HCT116 (cell line): ENCODE measurements at regions not wholly inside any gene's neighbourhood (a gene's known extent, or its start where the extent isn't known, plus 50 kb on each side); places are given as distances from the start of the nearest gene placed in this dataset.

ENCODE experiments used
- ATAC-seq: fragments of 200-7000 bp; cut with Tn5 transposase; 2 replicates; pipeline ENCODE4 v1.9.1; 2020; ENCODE audit warnings: mild to moderate bottlenecking, moderate library complexity
- BruUV-seq: library from RNA; stranded (reverse); fragments of 400-500 nt; replicated peaks from 2 replicates; lab custom pipeline; 2021; lab: Mats Ljungman, UMichigan
- CTCF ChIA-PET: fragments of 300-600 bp; sonication (Branson Sonifier 250); formaldehyde crosslinking; loops from one replicate; lab custom pipeline; 2021; ENCODE audit warnings: antibody characterized with exemption; lab: Charles Lee
- POLR2A ChIA-PET: fragments of 300-600, 350-600 bp; sonication (Branson Sonifier 250); formaldehyde crosslinking; loops from one replicate; lab custom pipeline; 2021; ENCODE audit warnings: antibody characterized with exemption; lab: Charles Lee
- RAD21 ChIA-PET, 2 experiments: fragments of 300-600 bp; sonication (Branson Sonifier 250); formaldehyde crosslinking; loops; one replicate each; lab custom pipeline; 2023; ENCODE audit warnings: low total read pairs in 2 of 2; ENCODE audit not compliant: uncharacterized antibody in 2 of 2, unreplicated experiment in 2 of 2, low non-redundant PET in 1 of 2; lab: Charles Lee
- DNase-seq: peaks from one replicate; pipeline ENCODE4 v3.0.0-alpha.2; 2010; ENCODE audit warnings: low read depth, low spot score
- H2AFZ ChIP-seq: fragments of 200-600 bp; shearing (Covaris generic), sonication (generic); 2 replicates; pipeline ENCODE4 v1.6.1; 2017; ENCODE audit warnings: low read depth, mixed run types, mixed read lengths, antibody characterized with exemption, low read length; ENCODE audit not compliant: poor library complexity, severe bottlenecking
- H3K27ac ChIP-seq: 2 replicates; pipeline ENCODE4 v1.5.1; 2012; ENCODE audit warnings: low read depth, low read length
- H3K27me3 ChIP-seq: fragments of 200-600 bp; sonication (generic); 2 replicates; pipeline ENCODE4 v1.6.1; 2016; ENCODE audit warnings: mixed run types, low read length, mixed read lengths; ENCODE audit not compliant: insufficient read depth
- H3K36me3 ChIP-seq, 2 experiments: fragments of 200-500 bp in 1 of 2; fragments of 200-600 bp in 1 of 2; sonication (Bioruptor generic) in 1 of 2; sonication (generic) in 1 of 2; 2 replicates each; pipeline versions ENCODE4 v1.5.1 to v1.6.1; 2014 to 2016; ENCODE audit warnings: low read length in 2 of 2, inconsistent platforms in 1 of 2, mixed read lengths in 1 of 2, mixed run types in 1 of 2; ENCODE audit not compliant: insufficient read depth in 2 of 2, control insufficient read depth in 1 of 2
- H3K4me1 ChIP-seq, 2 experiments: fragments of 200-600 bp in 1 of 2; sonication (generic) in 1 of 2; 2 replicates each; pipeline versions ENCODE4 v1.5.1 to v1.6.1; 2012 to 2017; ENCODE audit warnings: low read length in 2 of 2, inconsistent platforms in 1 of 2, mild to moderate bottlenecking in 1 of 2, mixed read lengths in 1 of 2, mixed run types in 1 of 2, moderate library complexity in 1 of 2; ENCODE audit not compliant: insufficient read depth in 2 of 2, control insufficient read depth in 1 of 2
- H3K4me2 ChIP-seq: fragments of 200-600 bp; sonication (generic); 2 replicates; pipeline ENCODE4 v1.6.1; 2017; ENCODE audit warnings: mixed run types, low read length, mixed read lengths
- H3K4me3 ChIP-seq, 2 experiments: fragments of 200-600 bp in 1 of 2; sonication (generic) in 1 of 2; replicated peaks in 1 of 2; 2 replicates each; pipeline ENCODE4 v1.5.1; 2011 to 2016; ENCODE audit warnings: low read length in 2 of 2, control low read depth in 1 of 2, low read depth in 1 of 2, mild to moderate bottlenecking in 1 of 2, mixed read lengths in 1 of 2, mixed run types in 1 of 2
- H3K79me2 ChIP-seq: fragments of 200-600 bp; sonication (generic); 2 replicates; pipeline ENCODE4 v1.6.1; 2017; ENCODE audit warnings: mild to moderate bottlenecking, mixed run types, low read length, moderate library complexity, mixed read lengths; ENCODE audit not compliant: insufficient read depth
- H3K9ac ChIP-seq: fragments of 200-600 bp; sonication (generic); 2 replicates; pipeline ENCODE4 v1.6.1; 2016; ENCODE audit warnings: low read length, mixed read lengths
- H3K9me2 ChIP-seq: fragments of 200-600 bp; sonication (generic), shearing (Covaris generic); 2 replicates; pipeline ENCODE4 v1.6.1; 2017; ENCODE audit warnings: mixed run types, mild to moderate bottlenecking, moderate library complexity; ENCODE audit not compliant: insufficient read depth
- H3K9me3 ChIP-seq, 2 experiments: fragments of 200-500 bp in 1 of 2; fragments of 200-600 bp in 1 of 2; sonication (Bioruptor generic) in 1 of 2; sonication (generic) in 1 of 2; 2 replicates each; pipeline ENCODE4 v1.6.1; 2014 to 2017; ENCODE audit warnings: low read length in 2 of 2, mixed read lengths in 2 of 2, inconsistent platforms in 1 of 2, low read depth in 1 of 2, mild to moderate bottlenecking in 1 of 2, mixed run types in 1 of 2, moderate library complexity in 1 of 2; ENCODE audit not compliant: control insufficient read depth in 1 of 2, insufficient read depth in 1 of 2
- H4K20me1 ChIP-seq: fragments of 200-600 bp; sonication (generic), shearing (Covaris generic); 2 replicates; pipeline ENCODE4 v1.6.1; 2017; ENCODE audit warnings: mixed run types, mild to moderate bottlenecking, moderate library complexity; ENCODE audit not compliant: insufficient read depth
- ATF3 ChIP-seq: IDR thresholded peaks from 2 replicates; pipeline ENCODE4 v1.6.1; 2012
- CBX3 ChIP-seq: IDR thresholded peaks from 2 replicates; pipeline ENCODE4 v1.6.1; 2012; ENCODE audit warnings: low read depth
- EGR1 ChIP-seq: IDR thresholded peaks from 2 replicates; pipeline ENCODE4 v1.6.1; 2012; ENCODE audit warnings: low read depth
- EZH2phosphoT487 ChIP-seq: fragments of 200-600 bp; IDR thresholded peaks from 2 replicates; pipeline ENCODE4 v1.6.1; 2018; ENCODE audit warnings: antibody characterized with exemption, borderline replicate concordance
- FOSL1 ChIP-seq: IDR thresholded peaks from 2 replicates; pipeline ENCODE4 v1.6.1; 2012; ENCODE audit warnings: low read depth
- JUND ChIP-seq: IDR thresholded peaks from 2 replicates; pipeline ENCODE4 v1.6.1; 2012
- POLR2A ChIP-seq: IDR thresholded peaks from 2 replicates; pipeline ENCODE4 v1.7.0; 2011; ENCODE audit warnings: borderline replicate concordance; ENCODE audit not compliant: insufficient read depth, insufficient read length; ENCODE audit errors: extremely low read depth
- POLR2AphosphoS5 ChIP-seq: IDR thresholded peaks from 2 replicates; pipeline ENCODE4 v1.6.1; 2011; ENCODE audit warnings: mild to moderate bottlenecking, low read depth, low read length, moderate library complexity
- RAD21 ChIP-seq: IDR thresholded peaks from 2 replicates; pipeline ENCODE4 v1.6.1; 2012; ENCODE audit warnings: low read depth, mild to moderate bottlenecking
- SP1 ChIP-seq: IDR thresholded peaks from 2 replicates; pipeline ENCODE4 v1.6.1; 2012; ENCODE audit warnings: low read depth
- SRF ChIP-seq: IDR thresholded peaks from 2 replicates; pipeline ENCODE4 v1.6.1; 2012; ENCODE audit warnings: low read depth
- TCF7L2 ChIP-seq: IDR thresholded peaks from 2 replicates; pipeline ENCODE4 v1.7.0; 2011; ENCODE audit warnings: borderline replicate concordance, inconsistent platforms; ENCODE audit not compliant: insufficient read depth, insufficient read length; ENCODE audit errors: extremely low read depth
- ZBTB33 ChIP-seq: IDR thresholded peaks from 2 replicates; pipeline ENCODE4 v1.6.1; 2011; ENCODE audit warnings: mild to moderate bottlenecking, low read length, moderate library complexity; ENCODE audit not compliant: insufficient replicate concordance; ENCODE audit errors: extremely low read depth
- ZFX ChIP-seq: fragments of 450-650 bp; IDR thresholded peaks from 2 replicates; pipeline ENCODE4 v1.6.1; 2017
- ZNF274 ChIP-seq: fragments of 200-500 bp; sonication (Bioruptor generic); IDR thresholded peaks from 2 replicates; pipeline ENCODE4 v1.6.1; 2014; ENCODE audit warnings: mild to moderate bottlenecking, low read depth, low read length, inconsistent platforms
- intact Hi-C: fragments of 100-400 bp; cut with micrococcal nuclease; formaldehyde crosslinking; loops from 2 replicates; pipeline ENCODE4 v1.10.0; 2022
- TF ChIP-seq, protein P1 (sequence below), 3 experiments: fragments of 200-600 bp in 1 of 3; sonication (generic) in 1 of 3; IDR thresholded peaks in 2 of 3; conservative IDR thresholded peaks in 1 of 3; 2 replicates each; pipeline ENCODE4 v1.5.1; 2012 to 2017; ENCODE audit warnings: low read depth in 2 of 3, low read length in 2 of 3, antibody characterized with exemption in 1 of 3, borderline replicate concordance in 1 of 3, control low read depth in 1 of 3, mild to moderate bottlenecking in 1 of 3, mixed read lengths in 1 of 3, mixed run types in 1 of 3, moderate library complexity in 1 of 3; ENCODE audit not compliant: insufficient read depth in 1 of 3

DNA sequence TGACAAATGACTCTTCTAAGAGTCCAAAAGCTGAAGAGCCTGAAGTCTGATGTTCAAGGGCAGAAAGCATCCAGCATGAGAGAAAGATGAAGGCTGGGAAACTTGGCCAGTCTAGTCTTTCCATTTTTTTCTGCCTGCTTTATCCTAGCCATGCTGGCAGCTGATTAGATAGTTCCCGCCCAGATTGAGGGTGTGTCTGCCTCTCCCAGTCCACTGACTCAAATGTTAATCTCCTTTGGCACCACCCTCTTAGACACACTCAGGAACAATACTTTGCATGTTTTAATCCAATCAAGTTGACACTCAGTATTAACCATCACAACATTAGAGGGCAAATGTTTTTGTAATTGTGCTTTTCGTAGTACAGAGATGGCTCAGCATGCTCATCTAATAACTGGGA, 267.5 kb upstream of the KLHL1 start:
- Histone ChIP-seq H3K27ac (no peak overlapping the region), H3K27me3 (no peaks in the 10 kb centered on the region), H3K4me1 (no peaks in the 10 kb centered on the region), H3K9ac (no peak overlapping the region), H3K4me3 (no peak overlapping the region), H4K20me1 (no peaks in the 10 kb centered on the region), H3K79me2 (no peaks in the 10 kb centered on the region), H3K36me3 (no peaks in the 10 kb centered on the region), H3K4me2 (no peak overlapping the region), H3K9me3 (no peaks in the 10 kb centered on the region), H3K9me2 (no peaks in the 10 kb centered on the region), H2AFZ (no peak overlapping the region)
- intact Hi-C loops: no loop called here
- RAD21 ChIA-PET: no interaction called here
- ATAC-seq (no peak), DNase-seq (no peak)
- TF ChIP-seq EZH2phosphoT487: no peak
- no peak for TF ChIP-seq TCF7L2
- no peak for TF ChIP-seq FOSL1
- no peak for TF ChIP-seq RAD21
- TF ChIP-seq JUND: no peak
- no peak for TF ChIP-seq ZBTB33
- no TSS peak for BruUV-seq
- CTCF ChIA-PET: no interaction called here
- POLR2A ChIA-PET: no interaction called here

- POLR2A ChIA-PET: no interaction called here
- Histone ChIP-seq H3K9me3 (no peaks in the 10 kb centered on the region), H3K27ac (no peak overlapping the region), H4K20me1 (no peaks in the 10 kb centered on the region), H3K27me3 (no peaks in the 10 kb centered on the region), H3K4me1 (no peaks in the 10 kb centered on the region), H3K4me2 (no peak overlapping the region), H3K4me3 (no peak overlapping the region), H2AFZ (no peak overlapping the region), H3K9me2 (no peaks in the 10 kb centered on the region), H3K9ac (no peak overlapping the region), H3K36me3 (no peaks in the 10 kb centered on the region), H3K79me2 (no peaks in the 10 kb centered on the region)
- RAD21 ChIA-PET: no interaction called here
- DNase-seq (no peak), ATAC-seq (no peak)
- BruUV-seq: no TSS peak
- intact Hi-C loops: no loop called here
- CTCF ChIA-PET: no interaction called here
- no peak for TF ChIP-seq ATF3
- TF ChIP-seq ZFX: no peak
- no peak for TF ChIP-seq ZNF274
- TF ChIP-seq, protein P1, sequence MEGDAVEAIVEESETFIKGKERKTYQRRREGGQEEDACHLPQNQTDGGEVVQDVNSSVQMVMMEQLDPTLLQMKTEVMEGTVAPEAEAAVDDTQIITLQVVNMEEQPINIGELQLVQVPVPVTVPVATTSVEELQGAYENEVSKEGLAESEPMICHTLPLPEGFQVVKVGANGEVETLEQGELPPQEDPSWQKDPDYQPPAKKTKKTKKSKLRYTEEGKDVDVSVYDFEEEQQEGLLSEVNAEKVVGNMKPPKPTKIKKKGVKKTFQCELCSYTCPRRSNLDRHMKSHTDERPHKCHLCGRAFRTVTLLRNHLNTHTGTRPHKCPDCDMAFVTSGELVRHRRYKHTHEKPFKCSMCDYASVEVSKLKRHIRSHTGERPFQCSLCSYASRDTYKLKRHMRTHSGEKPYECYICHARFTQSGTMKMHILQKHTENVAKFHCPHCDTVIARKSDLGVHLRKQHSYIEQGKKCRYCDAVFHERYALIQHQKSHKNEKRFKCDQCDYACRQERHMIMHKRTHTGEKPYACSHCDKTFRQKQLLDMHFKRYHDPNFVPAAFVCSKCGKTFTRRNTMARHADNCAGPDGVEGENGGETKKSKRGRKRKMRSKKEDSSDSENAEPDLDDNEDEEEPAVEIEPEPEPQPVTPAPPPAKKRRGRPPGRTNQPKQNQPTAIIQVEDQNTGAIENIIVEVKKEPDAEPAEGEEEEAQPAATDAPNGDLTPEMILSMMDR (IDR thresholded peaks at IDR 0.05 in 2 of 3, conservative IDR thresholded peaks at IDR 0.05 in 1 of 3; ENCODE audit: borderline replicate concordance in 1 of 3, insufficient read depth in 1 of 3, low read depth in 2 of 3, low read length in 2 of 3): no peak
- TF ChIP-seq TCF7L2: no peak
- no peak for TF ChIP-seq CBX3
- no peak for TF ChIP-seq SRF
- no peak for TF ChIP-seq EGR1
- no peak for TF ChIP-seq RAD21
- TF ChIP-seq FOSL1: no peak
- no peak for TF ChIP-seq SP1
- no peak for TF ChIP-seq POLR2AphosphoS5
- no peak for TF ChIP-seq POLR2A
Measured at GRCh38 chr13:70370924-70371323, 262.7 kb upstream of the KLHL1 start.
